HEK293 (cell line): ENCODE measurements at regions not wholly inside any gene's neighbourhood (a gene's known extent, or its start where the extent isn't known, plus 50 kb on each side); places are given as distances from the start of the nearest gene placed in this dataset.

ENCODE experiments used
- CTCF ChIA-PET: fragments of 350-600 bp; formaldehyde crosslinking; extraction: SDS; loops from one replicate; lab custom pipeline; 2021; ENCODE audit warnings: antibody characterized with exemption; lab: Yijun Ruan, JAX
- POLR2A ChIA-PET: fragments of 300-600 bp; formaldehyde crosslinking; extraction: SDS; loops from one replicate; lab custom pipeline; 2020; ENCODE audit warnings: antibody characterized with exemption, inconsistent platforms; lab: Yijun Ruan, JAX
- H3K27ac ChIP-seq: fragments of 200-500 bp; sonication (Bioruptor generic); 2 replicates; pipeline ENCODE4 v1.5.1; 2014; ENCODE audit warnings: low read depth, low read length, control low read depth, inconsistent platforms; ENCODE audit errors: extremely low read depth
- H3K36me3 ChIP-seq, 2 experiments: fragments of 200-500 bp in 1 of 2; sonication (Bioruptor generic) in 1 of 2; 1 replicate in 1 of 2; 2 replicates in 1 of 2; pipeline ENCODE4 v1.5.1; 2014 to 2017; ENCODE audit warnings: inconsistent platforms in 2 of 2, low read length in 2 of 2; ENCODE audit not compliant: control insufficient read depth in 2 of 2, insufficient read depth in 1 of 2
- H3K4me1 ChIP-seq: fragments of 200-500 bp; sonication (Bioruptor generic); 2 replicates; pipeline ENCODE4 v1.5.1; 2014; ENCODE audit warnings: mild to moderate bottlenecking, low read length, inconsistent platforms; ENCODE audit not compliant: control insufficient read depth, insufficient read depth
- H3K4me3 ChIP-seq: 2 replicates; pipeline ENCODE4 v1.5.1; 2011; ENCODE audit warnings: low read depth, mild to moderate bottlenecking, control low read depth, low read length, moderate library complexity
- H3K9me3 ChIP-seq: fragments of 200-500 bp; sonication (Bioruptor generic); 2 replicates; pipeline ENCODE4 v1.5.1; 2014; ENCODE audit warnings: low read depth, low read length, inconsistent platforms; ENCODE audit not compliant: control insufficient read depth, insufficient read depth
- EGR2 ChIP-seq: fragments of 450-650 bp; formaldehyde crosslinking; IDR thresholded peaks from 2 replicates; pipeline ENCODE4 v1.5.1; 2016; ENCODE audit warnings: low read depth, missing biosample characterization, missing genetic modification characterization
- GFI1B ChIP-seq: fragments of 450-650 bp; formaldehyde crosslinking; IDR thresholded peaks from 2 replicates; pipeline ENCODE4 v1.5.1; 2016; ENCODE audit warnings: missing biosample characterization, missing genetic modification characterization
- GLIS1 ChIP-seq: fragments of 450-650 bp; formaldehyde crosslinking; IDR thresholded peaks from 2 replicates; pipeline ENCODE4 v1.5.1; 2016; ENCODE audit warnings: missing biosample characterization, missing genetic modification characterization
- HOXD13 ChIP-seq: sonication (generic); formaldehyde crosslinking; IDR thresholded peaks from 2 replicates; pipeline ENCODE4 v1.8.0; 2022; ENCODE audit warnings: missing genetic modification reagents, borderline replicate concordance
- INSM2 ChIP-seq: fragments of 450-650 bp; formaldehyde crosslinking; IDR thresholded peaks from 2 replicates; pipeline ENCODE4 v1.5.1; 2016; ENCODE audit warnings: missing biosample characterization, missing genetic modification characterization
- KLF9 ChIP-seq: fragments of 450-650 bp; formaldehyde crosslinking; IDR thresholded peaks from 2 replicates; pipeline ENCODE4 v1.5.1; 2016; ENCODE audit warnings: missing biosample characterization, missing genetic modification characterization, low read depth
- MEIS1 ChIP-seq: sonication (generic); formaldehyde crosslinking; IDR thresholded peaks from 2 replicates; pipeline ENCODE4 v1.8.1; 2022; ENCODE audit warnings: missing genetic modification reagents, mild to moderate bottlenecking, borderline replicate concordance
- OSR2 ChIP-seq: fragments of 450-650 bp; formaldehyde crosslinking; IDR thresholded peaks from 2 replicates; pipeline ENCODE4 v1.5.1; 2016; ENCODE audit warnings: missing biosample characterization, missing genetic modification characterization
- PBX3 ChIP-seq: sonication (generic); formaldehyde crosslinking; IDR thresholded peaks from 2 replicates; pipeline ENCODE4 v1.8.1; 2022; ENCODE audit warnings: mild to moderate bottlenecking, moderate library complexity, missing genetic modification reagents
- SCRT1 ChIP-seq: fragments of 450-650 bp; formaldehyde crosslinking; IDR thresholded peaks from 2 replicates; pipeline ENCODE4 v1.5.1; 2016; ENCODE audit warnings: missing biosample characterization, missing genetic modification characterization, borderline replicate concordance
- SCRT2 ChIP-seq: fragments of 450-650 bp; formaldehyde crosslinking; IDR thresholded peaks from 2 replicates; pipeline ENCODE4 v1.5.1; 2016; ENCODE audit warnings: missing biosample characterization, missing genetic modification characterization
- SP3 ChIP-seq: fragments of 450-650 bp; formaldehyde crosslinking; IDR thresholded peaks from 2 replicates; pipeline ENCODE4 v1.5.1; 2016; ENCODE audit warnings: missing biosample characterization, missing genetic modification characterization
- ZBTB17 ChIP-seq: fragments of 450-650 bp; formaldehyde crosslinking; IDR thresholded peaks from 2 replicates; pipeline ENCODE4 v1.5.1; 2016; ENCODE audit warnings: missing biosample characterization, missing genetic modification characterization
- ZBTB20 ChIP-seq: fragments of 450-650 bp; formaldehyde crosslinking; IDR thresholded peaks from 2 replicates; pipeline ENCODE4 v1.5.1; 2016; ENCODE audit warnings: missing biosample characterization, missing genetic modification characterization
- ZFP3 ChIP-seq: fragments of 450-650 bp; formaldehyde crosslinking; IDR thresholded peaks from 2 replicates; pipeline ENCODE4 v1.5.1; 2016; ENCODE audit warnings: low read depth, missing biosample characterization, missing genetic modification characterization
- ZFP69B ChIP-seq: fragments of 450-650 bp; formaldehyde crosslinking; IDR thresholded peaks from 2 replicates; pipeline ENCODE4 v1.5.1; 2016; ENCODE audit warnings: missing biosample characterization, missing genetic modification characterization
- ZIC2 ChIP-seq: fragments of 450-650 bp; formaldehyde crosslinking; IDR thresholded peaks from 2 replicates; pipeline ENCODE4 v1.5.1; 2016; ENCODE audit warnings: missing biosample characterization, missing genetic modification characterization
- ZNF146 ChIP-seq: fragments of 450-650 bp; formaldehyde crosslinking; IDR thresholded peaks from 2 replicates; pipeline ENCODE4 v1.5.1; 2016; ENCODE audit warnings: missing biosample characterization, missing genetic modification characterization
- ZNF184 ChIP-seq: fragments of 450-650 bp; IDR thresholded peaks from 2 replicates; pipeline ENCODE4 v1.5.1; 2018; ENCODE audit warnings: missing biosample characterization, mild to moderate bottlenecking, missing genetic modification characterization
- ZNF341 ChIP-seq: fragments of 450-650 bp; formaldehyde crosslinking; IDR thresholded peaks from 2 replicates; pipeline ENCODE4; 2016; ENCODE audit warnings: low read depth, missing biosample characterization, missing genetic modification characterization
- ZNF404 ChIP-seq: fragments of 450-650 bp; formaldehyde crosslinking; IDR thresholded peaks from 2 replicates; pipeline ENCODE4 v1.5.1; 2017; ENCODE audit warnings: missing biosample characterization, missing genetic modification characterization
- ZNF473 ChIP-seq: fragments of 450-650 bp; formaldehyde crosslinking; IDR thresholded peaks from 2 replicates; pipeline ENCODE4 v1.5.1; 2017; ENCODE audit warnings: missing biosample characterization, missing genetic modification characterization
- ZNF513 ChIP-seq: fragments of 450-650 bp; IDR thresholded peaks from 2 replicates; pipeline ENCODE4 v1.5.1; 2018; ENCODE audit warnings: missing biosample characterization, missing genetic modification characterization
- ZNF555 ChIP-seq: fragments of 450-650 bp; formaldehyde crosslinking; conservative IDR thresholded peaks from 2 replicates; pipeline ENCODE4 v1.5.1; 2017; ENCODE audit warnings: missing biosample characterization, mild to moderate bottlenecking, missing genetic modification characterization, inconsistent platforms
- ZNF558 ChIP-seq: fragments of 450-650 bp; formaldehyde crosslinking; IDR thresholded peaks from 2 replicates; pipeline ENCODE4 v1.5.1; 2016; ENCODE audit warnings: missing biosample characterization, missing genetic modification characterization
- ZNF560 ChIP-seq: fragments of 450-650 bp; formaldehyde crosslinking; IDR thresholded peaks from 2 replicates; pipeline ENCODE4 v1.5.1; 2017; ENCODE audit warnings: missing biosample characterization, missing genetic modification characterization, borderline replicate concordance
- ZNF610 ChIP-seq: fragments of 450-650 bp; formaldehyde crosslinking; IDR thresholded peaks from 2 replicates; pipeline ENCODE4 v1.5.1; 2016; ENCODE audit warnings: missing biosample characterization, missing genetic modification characterization, borderline replicate concordance
- ZNF626 ChIP-seq: fragments of 450-650 bp; sonication (Bioruptor Pico); formaldehyde crosslinking; IDR thresholded peaks from 2 replicates; pipeline ENCODE4 v1.5.1; 2018; ENCODE audit warnings: missing biosample characterization, missing genetic modification characterization, inconsistent platforms
- ZNF654 ChIP-seq: fragments of 450-650 bp; formaldehyde crosslinking; IDR thresholded peaks from 2 replicates; pipeline ENCODE4 v1.5.1; 2016; ENCODE audit warnings: low read depth, missing biosample characterization, missing genetic modification characterization
- ZNF677 ChIP-seq: fragments of 450-650 bp; IDR thresholded peaks from 2 replicates; pipeline ENCODE4 v1.5.0; 2018; ENCODE audit warnings: missing biosample characterization, mild to moderate bottlenecking, missing genetic modification characterization, moderate library complexity
- ZNF707 ChIP-seq: fragments of 450-650 bp; formaldehyde crosslinking; IDR thresholded peaks from 2 replicates; pipeline ENCODE4 v1.5.1; 2016; ENCODE audit warnings: missing biosample characterization, missing genetic modification characterization
- ZNF830 ChIP-seq: fragments of 450-650 bp; IDR thresholded peaks from 2 replicates; pipeline ENCODE4 v1.5.0; 2018; ENCODE audit warnings: missing biosample characterization, missing genetic modification characterization, low read depth, mild to moderate bottlenecking, moderate library complexity
- TF ChIP-seq, protein P1 (sequence below): fragments of 450-650 bp; formaldehyde crosslinking; IDR thresholded peaks from 2 replicates; pipeline ENCODE4 v1.5.1; 2016; ENCODE audit warnings: missing biosample characterization, missing genetic modification characterization
- TF ChIP-seq, protein P2 (sequence below): fragments of 450-650 bp; formaldehyde crosslinking; IDR thresholded peaks from 2 replicates; pipeline ENCODE4 v1.5.1; 2016; ENCODE audit warnings: missing biosample characterization, missing genetic modification characterization

DNA sequence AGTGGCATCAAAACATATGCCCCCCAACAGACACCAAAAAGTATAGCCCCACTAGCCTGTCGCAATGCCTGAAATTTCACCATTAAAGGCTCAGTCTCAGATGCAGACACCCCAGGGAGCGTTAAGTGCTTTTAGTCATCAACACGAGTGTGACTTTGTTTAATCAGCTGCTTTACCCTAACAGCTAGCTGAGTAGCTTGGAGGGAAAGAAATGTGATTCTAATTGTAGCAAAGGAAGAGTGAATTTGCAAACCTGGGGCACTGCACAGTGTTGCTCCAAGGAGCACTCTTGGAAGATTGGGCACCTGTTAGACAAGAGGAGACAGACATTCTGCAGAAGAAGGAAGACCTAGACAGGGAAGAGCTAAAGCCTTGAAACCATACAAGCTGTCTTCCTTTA is 145.1 kb downstream of the BEND2 start:
- Histone ChIP-seq H3K4me3 (no peak overlapping the region), H3K4me1 (no peaks in the 10 kb centered on the region), H3K27ac (no peak overlapping the region), H3K9me3 (no peaks in the 10 kb centered on the region), H3K36me3 (peaks cover 0 to 3% of the 10 kb centered on the region in 2 experiments; a peak in 1 of 3 replicates)
- POLR2A ChIA-PET = no interaction called here
- CTCF ChIA-PET = no interaction called here
- TF ChIP-seq, protein P1, sequence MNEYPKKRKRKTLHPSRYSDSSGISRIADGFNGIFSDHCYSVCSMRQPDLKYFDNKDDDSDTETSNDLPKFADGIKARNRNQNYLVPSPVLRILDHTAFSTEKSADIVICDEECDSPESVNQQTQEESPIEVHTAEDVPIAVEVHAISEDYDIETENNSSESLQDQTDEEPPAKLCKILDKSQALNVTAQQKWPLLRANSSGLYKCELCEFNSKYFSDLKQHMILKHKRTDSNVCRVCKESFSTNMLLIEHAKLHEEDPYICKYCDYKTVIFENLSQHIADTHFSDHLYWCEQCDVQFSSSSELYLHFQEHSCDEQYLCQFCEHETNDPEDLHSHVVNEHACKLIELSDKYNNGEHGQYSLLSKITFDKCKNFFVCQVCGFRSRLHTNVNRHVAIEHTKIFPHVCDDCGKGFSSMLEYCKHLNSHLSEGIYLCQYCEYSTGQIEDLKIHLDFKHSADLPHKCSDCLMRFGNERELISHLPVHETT (tag by site-specific recombination) = no peak
- TF ChIP-seq ZBTB17 (tag by site-specific recombination) (peak; percentile 15; the same call in 1 of the 2 replicates), ZNF473 (tag by site-specific recombination) (no peak), ZNF558 (no peak), ZNF404 (no peak), ZNF610 (tag by site-specific recombination) (no peak), ZNF555 (tag by site-specific recombination) (no peak), ZNF626 (no peak), PBX3 (no peak), ZFP3 (tag by site-specific recombination) (no peak), OSR2 (tag by site-specific recombination) (peak; percentile 39), ZFP69B (tag by site-specific recombination) (no peak), ZNF830 (no peak), SCRT2 (peak; percentile 86), ZNF184 (tag by site-specific recombination) (no peak), EGR2 (no peak), GLIS1 (peak; percentile 92), ZIC2 (tag by site-specific recombination) (0 out of 2 replicates have a peak, but pooled peaks have one; percentile 17), INSM2 (tag by site-specific recombination) (peak; percentile 36; the same call in 1 of the 2 replicates), ZNF654 (no peak), ZBTB20 (tag by site-specific recombination) (no peak), SCRT1 (tag by site-specific recombination) (peak; percentile 81; the same call in 1 of the 2 replicates), SP3 (no peak), ZNF560 (tag by site-specific recombination) (no peak), GFI1B (tag by site-specific recombination) (no peak), ZNF513 (tag by site-specific recombination) (no peak), ZNF677 (tag by site-specific recombination) (no peak), ZNF146 (tag by site-specific recombination) (no peak), HOXD13 (CRISPR knock-in tag) (no peak), ZNF341 (tag by site-specific recombination) (no peak), ZNF707 (tag by site-specific recombination) (no peak), KLF9 (no peak), MEIS1 (CRISPR knock-in tag) (no peak)
- TF ChIP-seq, protein P2, sequence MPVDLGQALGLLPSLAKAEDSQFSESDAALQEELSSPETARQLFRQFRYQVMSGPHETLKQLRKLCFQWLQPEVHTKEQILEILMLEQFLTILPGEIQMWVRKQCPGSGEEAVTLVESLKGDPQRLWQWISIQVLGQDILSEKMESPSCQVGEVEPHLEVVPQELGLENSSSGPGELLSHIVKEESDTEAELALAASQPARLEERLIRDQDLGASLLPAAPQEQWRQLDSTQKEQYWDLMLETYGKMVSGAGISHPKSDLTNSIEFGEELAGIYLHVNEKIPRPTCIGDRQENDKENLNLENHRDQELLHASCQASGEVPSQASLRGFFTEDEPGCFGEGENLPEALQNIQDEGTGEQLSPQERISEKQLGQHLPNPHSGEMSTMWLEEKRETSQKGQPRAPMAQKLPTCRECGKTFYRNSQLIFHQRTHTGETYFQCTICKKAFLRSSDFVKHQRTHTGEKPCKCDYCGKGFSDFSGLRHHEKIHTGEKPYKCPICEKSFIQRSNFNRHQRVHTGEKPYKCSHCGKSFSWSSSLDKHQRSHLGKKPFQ (tag by site-specific recombination) = peak; percentile 82
